Thymus (tissue), 11 donors: ENCODE measurements at regions not wholly inside any gene's neighbourhood (a gene's known extent, or its start where the extent isn't known, plus 50 kb on each side); places are given as distances from the start of the nearest gene placed in this dataset.
"Not testable (repeated sequence)": the region's sequence is repeated elsewhere in the genome, so short reads cannot be mapped to it uniquely, and the experiment has no call there.

Experiments used
- DNase-seq, 9 donors: peaks; one replicate each; pipeline ENCODE4 v3.0.0-alpha.2; 2013; ENCODE audit warnings: low spot score in 9 of 9, low read depth in 6 of 9, missing footprints in 1 of 9
- H3K27ac ChIP-seq, 2 donors: one replicate each; pipeline ENCODE4 v1.5.1; 2013; ENCODE audit warnings: control low read depth in 1 of 2, low read depth in 1 of 2, low read length in 1 of 2, mild to moderate bottlenecking in 1 of 2, moderate library complexity in 1 of 2
- H3K27me3 ChIP-seq, 2 donors: one replicate each; pipeline ENCODE4 v1.5.1; 2013; ENCODE audit warnings: low read length in 1 of 2; ENCODE audit not compliant: control insufficient read depth in 2 of 2, insufficient read depth in 1 of 2
- H3K36me3 ChIP-seq, 2 donors: one replicate each; pipeline ENCODE4 v1.5.1; 2013; ENCODE audit warnings: low read length in 1 of 2, mild to moderate bottlenecking in 1 of 2, moderate library complexity in 1 of 2; ENCODE audit not compliant: control insufficient read depth in 2 of 2, insufficient read depth in 2 of 2
- H3K4me1 ChIP-seq, 2 donors: one replicate each; pipeline ENCODE4 v1.5.1; 2013; ENCODE audit warnings: low read length in 2 of 2; ENCODE audit not compliant: control insufficient read depth in 2 of 2, insufficient read depth in 2 of 2
- H3K4me3 ChIP-seq, 2 donors: one replicate each; pipeline ENCODE4 v1.5.1; 2013; ENCODE audit warnings: low read length in 2 of 2, control low read depth in 1 of 2, mild to moderate bottlenecking in 1 of 2
- H3K9me3 ChIP-seq, 2 donors: one replicate each; pipeline ENCODE4 v1.5.1; 2013; ENCODE audit warnings: low read length in 1 of 2, mild to moderate bottlenecking in 1 of 2; ENCODE audit not compliant: control insufficient read depth in 2 of 2, insufficient read depth in 1 of 2
- WGBS: extraction: QIAGEN DNeasy Blood & Tissue Kit; methylation state at CpG from one replicate; pipeline ENCODE4 v1.1.7; 2013; 5-methylcytosine and 5-hydroxymethylcytosine counted together
- donor health status: healthy.

DNA sequence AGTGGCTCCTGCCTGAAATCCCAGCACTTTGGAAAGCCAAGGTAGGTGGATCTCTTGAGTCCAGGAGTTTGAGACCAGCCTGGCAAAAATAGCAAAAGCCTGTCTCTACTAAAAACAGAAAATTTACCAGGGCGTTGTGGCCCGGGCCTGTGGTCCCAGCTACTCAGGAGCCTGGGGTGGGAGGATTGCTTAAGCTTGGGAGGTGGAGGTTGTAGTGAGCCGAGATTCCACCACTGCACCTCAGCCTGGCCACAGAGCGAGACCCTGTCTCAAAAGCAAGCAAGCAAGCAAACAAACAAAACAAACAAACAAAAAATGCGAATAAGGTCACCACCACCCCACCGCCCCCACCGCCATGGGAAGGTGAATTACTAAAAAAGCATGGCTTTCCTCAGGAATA, 238.7 kb downstream of the ATXN7L3B start:
- DNase-seq, result no peak
- Histone ChIP-seq H3K4me1 (no peaks in the 10 kb centered on the region), H3K36me3 (no peaks in the 10 kb centered on the region), H3K27me3 (no peaks in the 10 kb centered on the region), H3K27ac (no peak overlapping the region), H3K9me3 (no peaks in the 10 kb centered on the region), H3K4me3 (no peak overlapping the region)
- WGBS, result 90% methylated on average over 7 of the region's 7 CpGs

DNA sequence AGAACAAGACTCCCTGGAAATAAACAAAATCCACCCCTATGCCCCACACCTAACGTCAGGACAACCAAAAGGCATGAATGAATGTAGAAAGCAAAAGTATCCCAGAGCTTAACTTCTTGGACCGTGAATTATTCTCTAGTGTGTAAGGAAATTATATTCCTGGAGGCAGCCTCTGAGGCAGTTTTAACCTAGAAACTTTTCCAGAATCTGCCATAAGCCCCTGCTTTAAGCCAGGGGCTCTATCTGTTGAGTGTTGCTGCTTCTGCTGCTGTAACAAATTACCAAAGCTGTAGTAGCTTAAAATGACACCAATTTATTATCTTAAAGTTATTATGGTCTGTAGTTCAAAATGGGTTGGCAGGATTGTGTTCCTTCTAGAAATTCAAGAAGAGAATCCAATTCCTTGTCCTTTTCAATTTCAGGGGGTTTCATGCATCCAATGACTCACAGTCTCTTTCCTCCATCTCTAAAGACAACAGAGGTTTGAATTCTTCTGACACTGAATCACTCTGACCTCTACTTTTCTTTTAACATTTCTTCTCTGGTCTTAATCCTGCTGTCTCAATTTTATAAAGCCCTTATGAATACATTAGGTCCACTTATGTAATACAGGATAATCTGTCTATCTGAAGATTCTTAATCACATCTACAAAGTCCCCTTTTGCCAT, 242.7 kb downstream of the ATXN7L3B start:
- Histone ChIP-seq H3K27ac (no peak overlapping the region), H3K36me3 (no peaks in the 10 kb centered on the region), H3K4me3 (no peak overlapping the region), H3K4me1 (no peaks in the 10 kb centered on the region), H3K27me3 (no peaks in the 10 kb centered on the region), H3K9me3 (no peaks in the 10 kb centered on the region)
- DNase-seq, result no peak
- 90% methylated on average over 2 of the region's 2 CpGs for WGBS

DNA sequence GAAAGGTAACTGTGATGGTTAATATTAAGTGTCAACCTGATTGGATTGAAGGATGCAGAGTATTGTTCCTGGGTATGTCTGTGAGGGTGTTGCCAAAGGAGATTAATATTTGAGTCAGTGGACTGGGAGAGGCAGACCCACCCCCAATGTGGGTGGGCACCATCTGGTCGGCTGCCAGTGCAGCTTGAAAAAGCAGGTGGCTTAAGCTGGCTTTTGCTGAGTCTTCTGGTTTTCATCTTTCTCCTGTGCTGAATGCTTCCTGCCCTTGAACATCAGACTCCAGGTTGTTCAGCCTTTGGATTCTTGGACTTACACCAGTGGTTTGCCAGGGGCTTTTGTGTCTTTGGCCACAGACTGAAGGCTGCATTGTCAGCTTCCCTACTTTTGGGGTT, 243.2 kb downstream of the ATXN7L3B start:
- H3K36me3 ChIP-seq, H3K27me3 ChIP-seq, DNase-seq, H3K9me3 ChIP-seq, H3K27ac ChIP-seq, H3K4me3 ChIP-seq, H3K4me1 ChIP-seq: not testable (repeated sequence)
- WGBS, result 88% methylated on average over 1 of the region's 1 CpG

DNA sequence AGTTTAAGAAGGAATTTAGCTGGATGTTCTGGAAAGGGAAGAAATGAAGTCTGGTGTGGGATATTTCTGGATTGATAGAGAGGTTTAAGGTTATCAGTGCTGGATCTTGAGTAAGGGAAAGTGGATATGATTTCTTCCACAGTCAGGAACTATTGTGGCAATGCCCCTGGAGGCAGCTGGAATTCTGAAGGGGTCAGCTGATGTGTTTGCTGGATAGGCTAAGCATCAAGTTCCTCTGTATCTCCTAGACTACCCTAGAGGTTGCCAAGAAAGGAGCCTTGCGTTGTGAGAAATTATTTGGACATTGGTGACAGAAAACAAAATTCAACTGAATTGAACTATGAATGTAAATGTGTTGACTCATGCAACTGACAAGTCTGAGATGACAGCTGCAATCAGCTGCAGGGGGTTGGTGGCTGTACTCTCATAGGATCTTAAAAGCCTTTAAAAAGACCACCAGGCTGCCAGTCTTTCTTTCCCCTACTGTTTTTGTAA, 244.4 kb downstream of the ATXN7L3B start:
- H3K4me3 ChIP-seq, result no peak overlapping the region
- WGBS, result 84% methylated on average over 1 of the region's 1 CpG
- no peaks in the 10 kb centered on the region for H3K9me3 ChIP-seq
- H3K36me3 ChIP-seq, result no peaks in the 10 kb centered on the region
- no peaks in the 10 kb centered on the region for H3K4me1 ChIP-seq
- DNase-seq, result no peak
- H3K27me3 ChIP-seq, result no peaks in the 10 kb centered on the region
- no peak overlapping the region for H3K27ac ChIP-seq

DNA sequence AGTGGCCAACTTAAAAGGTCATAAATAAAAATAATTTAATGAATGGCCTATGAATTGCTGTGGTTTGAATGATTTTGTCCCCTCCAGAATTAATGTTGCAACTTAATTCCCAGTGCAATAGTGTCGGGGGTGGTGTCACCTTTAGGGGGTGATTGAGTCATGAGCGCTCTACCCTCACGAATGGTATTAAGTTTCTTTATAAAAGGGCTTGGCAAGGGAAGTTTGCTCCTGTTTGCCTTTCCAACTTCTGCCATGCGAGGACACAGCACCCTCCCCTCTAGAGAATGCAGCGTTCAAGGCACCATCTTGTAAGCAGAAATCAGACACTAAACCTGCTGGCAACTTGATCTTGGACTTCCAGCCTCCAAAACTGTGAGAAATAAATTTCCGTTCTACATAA, 253.3 kb downstream of the ATXN7L3B start:
- no peaks in the 10 kb centered on the region for H3K27me3 ChIP-seq
- WGBS, result 90% methylated on average over 6 of the region's 6 CpGs
- H3K4me1 ChIP-seq, result no peaks in the 10 kb centered on the region
- H3K36me3 ChIP-seq, result no peaks in the 10 kb centered on the region
- no peaks in the 10 kb centered on the region for H3K9me3 ChIP-seq
- no peak overlapping the region for H3K27ac ChIP-seq
- no peak for DNase-seq
- no peak overlapping the region for H3K4me3 ChIP-seq

DNA sequence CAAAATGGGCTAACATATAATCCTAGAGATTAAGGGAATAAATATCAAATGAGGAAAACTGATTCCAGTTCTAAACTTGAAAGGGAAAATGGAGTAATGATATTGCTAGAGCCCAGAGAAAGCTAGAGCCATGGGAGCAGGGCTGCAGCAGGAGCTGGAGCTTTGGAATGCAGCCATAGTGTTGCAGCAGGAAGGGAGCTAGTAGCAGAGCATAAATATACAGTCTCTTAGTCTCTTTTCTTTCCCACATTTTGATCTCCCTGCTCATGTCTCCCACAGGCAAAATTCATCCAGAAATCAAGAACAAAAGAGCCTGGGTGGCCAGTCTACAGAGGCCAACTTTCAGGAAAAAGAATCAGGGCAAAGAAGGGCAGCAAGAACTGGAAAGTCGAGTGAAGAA, 253.7 kb downstream of the ATXN7L3B start:
- DNase-seq, result no peak
- Histone ChIP-seq H3K9me3 (no peaks in the 10 kb centered on the region), H3K36me3 (no peaks in the 10 kb centered on the region), H3K4me3 (no peak overlapping the region), H3K27ac (no peak overlapping the region), H3K4me1 (no peaks in the 10 kb centered on the region), H3K27me3 (no peaks in the 10 kb centered on the region)
- WGBS, result 70% methylated on average over 1 of the region's 1 CpG

DNA sequence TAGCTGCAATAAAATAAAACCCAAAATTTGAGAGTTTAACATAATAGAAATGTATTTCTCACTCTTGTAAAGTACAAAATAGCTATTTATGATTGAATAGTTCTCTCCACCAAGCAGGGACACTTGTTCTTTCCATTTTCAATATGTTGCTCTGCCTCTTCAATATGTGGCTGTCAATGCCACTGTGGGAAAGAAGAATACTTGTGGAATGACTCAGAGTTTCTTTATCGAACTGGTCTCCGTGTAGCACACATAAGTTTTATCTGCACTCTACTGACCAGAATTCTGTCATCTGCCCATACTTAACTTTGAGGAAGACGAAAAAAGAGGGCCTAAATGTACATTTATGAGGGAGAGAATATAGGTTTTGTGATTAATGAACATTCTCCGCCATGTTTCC, 256.9 kb downstream of the ATXN7L3B start:
- H3K4me1 ChIP-seq, result no peaks in the 10 kb centered on the region
- no peak overlapping the region for H3K27ac ChIP-seq
- WGBS, result 91% methylated on average over 4 of the region's 4 CpGs
- no peak overlapping the region for H3K4me3 ChIP-seq
- H3K9me3 ChIP-seq, result no peaks in the 10 kb centered on the region
- DNase-seq, result no peak
- H3K27me3 ChIP-seq, result no peaks in the 10 kb centered on the region
- no peaks in the 10 kb centered on the region for H3K36me3 ChIP-seq

DNA sequence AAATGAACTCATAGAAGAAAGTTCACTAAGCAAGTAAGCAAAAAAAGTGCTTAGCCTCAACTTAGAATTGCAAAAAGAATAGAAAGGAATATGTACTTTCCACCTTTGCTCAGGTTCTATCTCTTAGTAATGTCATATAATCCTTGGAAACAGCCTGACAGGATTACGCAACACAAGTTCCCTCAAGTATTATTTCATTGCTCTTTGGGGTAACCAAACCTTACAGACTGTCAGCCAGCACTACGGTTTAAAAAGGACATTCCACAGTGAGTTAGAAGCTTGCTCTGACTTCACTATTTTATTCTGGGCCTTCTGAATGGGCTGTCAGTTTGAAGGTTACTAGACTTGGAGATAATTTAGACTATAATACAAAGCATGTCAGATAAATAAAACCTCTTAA, 264.0 kb downstream of the ATXN7L3B start:
- no peak for DNase-seq
- H3K4me3 ChIP-seq, result no peak overlapping the region
- 75% methylated on average over 2 of the region's 2 CpGs for WGBS
- no peaks in the 10 kb centered on the region for H3K9me3 ChIP-seq
- H3K36me3 ChIP-seq, result no peaks in the 10 kb centered on the region
- no peaks in the 10 kb centered on the region for H3K27me3 ChIP-seq
- no peak overlapping the region for H3K27ac ChIP-seq
- no peaks in the 10 kb centered on the region for H3K4me1 ChIP-seq

DNA sequence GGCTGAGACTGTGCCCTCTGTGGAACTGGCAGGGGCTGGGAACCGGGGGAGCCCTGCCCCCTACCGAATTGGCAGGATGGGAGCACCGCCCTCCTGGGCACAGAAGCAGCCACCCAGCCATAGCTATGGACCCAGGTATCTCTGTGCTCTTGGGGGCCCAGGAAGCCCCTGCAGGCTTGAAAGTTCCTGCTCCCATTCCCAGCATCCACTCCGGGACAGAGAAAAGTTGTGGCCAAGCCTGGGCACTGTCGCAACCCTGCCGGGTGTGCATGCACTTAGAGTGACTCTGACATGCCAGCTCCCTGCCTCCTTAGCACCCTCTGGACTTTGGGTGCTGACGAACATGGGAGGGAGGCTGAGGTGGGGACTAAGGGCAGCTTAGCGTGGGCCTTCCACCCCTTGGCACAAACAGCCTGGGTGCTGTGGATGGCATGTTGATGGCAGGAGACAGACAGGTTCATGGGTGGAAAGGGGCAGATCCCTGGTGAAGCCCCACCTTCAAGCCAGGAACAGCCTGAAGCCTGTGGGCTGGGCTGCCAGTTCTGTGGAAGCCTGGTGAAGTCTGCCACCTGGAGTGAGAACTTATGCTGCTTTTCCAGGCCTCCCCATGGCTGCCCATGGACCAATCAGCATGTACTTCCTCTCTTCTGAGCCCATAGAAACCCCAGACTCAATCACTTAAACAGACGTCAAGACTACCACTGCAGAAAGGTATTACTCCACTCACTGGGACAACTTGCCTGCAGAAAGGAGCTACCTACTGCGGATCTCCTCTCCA, 279.0 kb downstream of the ATXN7L3B start:
- no peak for DNase-seq
- 92% methylated on average over 10 of the region's 10 CpGs for WGBS
- H3K4me3 ChIP-seq, result no peak overlapping the region
- no peaks in the 10 kb centered on the region for H3K36me3 ChIP-seq
- no peak overlapping the region for H3K27ac ChIP-seq
- no peaks in the 10 kb centered on the region for H3K4me1 ChIP-seq
- peaks cover 0 to 9% of the 10 kb centered on the region in 2 donors for H3K9me3 ChIP-seq
- no peaks in the 10 kb centered on the region for H3K27me3 ChIP-seq
